ENCODE measurements at regions not wholly inside any gene's neighbourhood (a gene's known extent, or its start where the extent isn't known, plus 50 kb on each side); places are given as distances from the start of the nearest gene placed in this dataset.

DNA sequence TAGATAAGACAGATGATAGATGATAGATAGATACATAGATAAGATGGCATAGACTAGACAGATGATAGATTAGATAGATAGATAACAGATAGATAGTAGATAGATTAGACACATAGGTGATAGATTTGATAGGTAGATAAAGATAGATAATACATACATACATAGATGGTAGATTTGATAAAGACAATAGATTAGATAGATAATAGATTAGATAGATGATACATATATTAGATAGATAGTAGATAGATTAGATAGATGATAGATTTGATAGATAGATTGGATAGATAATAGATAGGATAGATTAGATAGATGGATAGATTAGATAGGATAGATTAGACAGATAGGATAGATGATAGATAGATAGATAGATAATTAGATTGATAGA, 327.6 kb downstream of the BRD1 start:
- TF ChIP-seq, protein P1, sequence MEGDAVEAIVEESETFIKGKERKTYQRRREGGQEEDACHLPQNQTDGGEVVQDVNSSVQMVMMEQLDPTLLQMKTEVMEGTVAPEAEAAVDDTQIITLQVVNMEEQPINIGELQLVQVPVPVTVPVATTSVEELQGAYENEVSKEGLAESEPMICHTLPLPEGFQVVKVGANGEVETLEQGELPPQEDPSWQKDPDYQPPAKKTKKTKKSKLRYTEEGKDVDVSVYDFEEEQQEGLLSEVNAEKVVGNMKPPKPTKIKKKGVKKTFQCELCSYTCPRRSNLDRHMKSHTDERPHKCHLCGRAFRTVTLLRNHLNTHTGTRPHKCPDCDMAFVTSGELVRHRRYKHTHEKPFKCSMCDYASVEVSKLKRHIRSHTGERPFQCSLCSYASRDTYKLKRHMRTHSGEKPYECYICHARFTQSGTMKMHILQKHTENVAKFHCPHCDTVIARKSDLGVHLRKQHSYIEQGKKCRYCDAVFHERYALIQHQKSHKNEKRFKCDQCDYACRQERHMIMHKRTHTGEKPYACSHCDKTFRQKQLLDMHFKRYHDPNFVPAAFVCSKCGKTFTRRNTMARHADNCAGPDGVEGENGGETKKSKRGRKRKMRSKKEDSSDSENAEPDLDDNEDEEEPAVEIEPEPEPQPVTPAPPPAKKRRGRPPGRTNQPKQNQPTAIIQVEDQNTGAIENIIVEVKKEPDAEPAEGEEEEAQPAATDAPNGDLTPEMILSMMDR (IDR thresholded peaks at IDR 0.05; ENCODE audit: insufficient read depth, low read length, severe bottlenecking), result no peak
- DNase-seq (ENCODE audit: low read depth), result no peak
- H3K36me3 ChIP-seq (ENCODE audit: control insufficient read depth, insufficient read depth, low read length), result no peaks in the 10 kb centered on the region
- FAIRE-seq, result no peak
- no peaks in the 10 kb centered on the region for H3K27me3 ChIP-seq (ENCODE audit: control insufficient read depth, insufficient read depth, low read length)
- H3K4me3 ChIP-seq (ENCODE audit: low read depth, low read length), result no peak overlapping the region

DNA sequence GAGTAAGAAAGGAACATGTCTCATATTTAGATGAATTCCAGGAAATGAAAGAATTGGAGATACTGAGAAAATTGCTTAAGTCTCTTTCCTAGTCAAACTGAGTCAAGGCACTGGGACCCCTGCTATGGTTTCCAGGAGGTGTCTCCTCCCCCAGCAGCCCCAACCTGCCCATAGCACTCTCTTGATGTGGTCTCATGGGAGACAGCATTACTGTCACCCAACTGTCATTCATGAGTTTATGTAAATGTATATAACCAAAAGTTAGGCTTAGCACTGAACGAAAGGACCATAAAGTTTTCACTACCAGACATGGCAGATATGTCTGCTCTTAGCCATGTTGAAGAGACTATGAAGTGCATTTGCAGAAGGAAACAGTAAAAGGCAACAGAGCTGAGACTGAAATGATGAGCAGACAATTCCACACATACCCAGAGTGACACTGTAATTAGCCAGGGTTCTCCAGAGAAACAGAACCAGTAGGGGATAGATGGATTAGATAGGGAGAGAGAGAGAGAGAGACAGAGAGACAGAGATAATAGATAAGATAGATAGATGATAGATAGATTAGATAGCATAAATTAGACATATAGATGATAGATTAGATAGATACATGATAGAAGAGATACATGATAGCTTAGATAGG, 328.1 kb downstream of the BRD1 start:
- Histone ChIP-seq H3K36me3 (ENCODE audit: control insufficient read depth, insufficient read depth, low read length) (no peaks in the 10 kb centered on the region), H3K27me3 (ENCODE audit: control insufficient read depth, insufficient read depth, low read length) (no peaks in the 10 kb centered on the region), H3K4me3 (ENCODE audit: low read depth, low read length) (no peak overlapping the region)
- TF ChIP-seq, protein P1 (IDR thresholded peaks at IDR 0.05; ENCODE audit: insufficient read depth, low read length, severe bottlenecking), result no peak
- no peak for FAIRE-seq
- DNase-seq (ENCODE audit: low read depth), result no peak

DNA sequence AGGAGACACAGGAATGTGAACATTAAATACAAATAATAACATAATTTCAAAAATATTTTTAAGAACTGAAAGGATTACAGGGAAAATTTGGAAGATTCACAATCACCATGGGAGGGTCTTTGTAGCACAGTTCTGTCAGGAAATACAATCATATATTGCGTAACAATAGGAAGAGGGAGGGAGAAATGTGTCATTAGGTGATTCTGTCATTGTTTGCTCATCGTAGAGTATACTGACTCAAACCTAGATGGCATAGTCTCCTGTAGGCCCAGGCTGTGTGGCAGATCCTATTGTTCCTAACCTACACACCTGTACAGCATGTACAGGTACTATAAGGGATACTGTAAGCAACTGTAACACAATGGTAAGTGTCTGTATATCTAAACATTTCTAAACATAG, 330.4 kb downstream of the BRD1 start:
- DNase-seq (ENCODE audit: low read depth), result peak; percentile 23
- FAIRE-seq, result no peak
- no peaks in the 10 kb centered on the region for H3K36me3 ChIP-seq (ENCODE audit: control insufficient read depth, insufficient read depth, low read length)
- TF ChIP-seq, protein P1 (IDR thresholded peaks at IDR 0.05; ENCODE audit: insufficient read depth, low read length, severe bottlenecking), result no peak
- H3K4me3 ChIP-seq (ENCODE audit: low read depth, low read length), result no peak overlapping the region
- no peaks in the 10 kb centered on the region for H3K27me3 ChIP-seq (ENCODE audit: control insufficient read depth, insufficient read depth, low read length)

DNA sequence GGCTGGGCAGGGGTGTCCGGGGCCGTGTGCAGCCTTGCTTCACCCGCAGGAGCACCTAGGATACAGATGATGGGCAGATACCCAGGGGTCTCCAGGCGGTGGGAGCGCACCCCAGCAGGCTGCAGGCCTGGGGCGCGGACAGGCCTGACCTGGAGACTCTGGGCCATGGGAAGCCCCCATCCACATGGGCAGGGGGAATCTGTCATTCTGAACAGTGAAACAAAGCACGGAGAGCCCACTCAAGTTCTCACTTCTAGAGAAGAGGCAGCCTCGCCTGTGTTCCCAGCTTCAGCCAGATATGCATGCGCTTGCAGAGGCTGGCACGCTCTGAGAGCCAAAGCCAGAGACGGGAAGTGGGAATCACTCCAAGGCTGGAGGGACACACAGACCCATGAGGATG, 333.1 kb downstream of the BRD1 start:
- no peak for FAIRE-seq
- DNase-seq (ENCODE audit: low read depth), result no peak
- TF ChIP-seq, protein P1 (IDR thresholded peaks at IDR 0.05; ENCODE audit: insufficient read depth, low read length, severe bottlenecking), result no peak
- Histone ChIP-seq H3K4me3 (ENCODE audit: low read depth, low read length) (no peak overlapping the region), H3K36me3 (ENCODE audit: control insufficient read depth, insufficient read depth, low read length) (no peaks in the 10 kb centered on the region), H3K27me3 (ENCODE audit: control insufficient read depth, insufficient read depth, low read length) (no peaks in the 10 kb centered on the region)

DNA sequence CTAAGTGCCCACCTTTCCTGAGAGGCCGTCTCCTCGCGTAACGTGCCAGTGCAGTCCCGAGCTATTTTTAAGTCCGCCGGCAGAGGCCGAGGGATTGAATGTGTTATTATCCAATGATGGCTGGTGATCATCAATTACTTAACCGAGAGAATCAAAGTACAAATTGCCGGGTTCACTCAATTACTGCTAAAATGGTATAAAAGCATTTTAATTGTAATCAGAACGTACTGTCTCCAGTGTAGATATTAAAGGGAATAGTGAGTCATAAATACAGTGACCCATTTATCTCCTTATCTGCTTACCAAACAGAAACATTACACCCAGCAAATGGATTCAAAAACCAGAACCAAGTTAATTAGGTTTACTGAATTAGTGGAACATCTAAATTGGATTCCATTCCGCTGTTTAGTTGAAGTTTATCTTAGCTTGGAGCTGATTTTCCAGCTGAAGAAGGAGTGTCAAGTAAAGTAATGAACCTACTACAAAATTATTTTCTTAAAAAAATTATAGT, 334.9 kb downstream of the BRD1 start:
- DNase-seq (ENCODE audit: low read depth) (no peak), FAIRE-seq (no peak)
- TF ChIP-seq, protein P1 (IDR thresholded peaks at IDR 0.05; ENCODE audit: insufficient read depth, low read length, severe bottlenecking), result no peak
- H3K27me3 ChIP-seq (ENCODE audit: control insufficient read depth, insufficient read depth, low read length), result no peaks in the 10 kb centered on the region
- no peak overlapping the region for H3K4me3 ChIP-seq (ENCODE audit: low read depth, low read length)
- no peaks in the 10 kb centered on the region for H3K36me3 ChIP-seq (ENCODE audit: control insufficient read depth, insufficient read depth, low read length)

DNA sequence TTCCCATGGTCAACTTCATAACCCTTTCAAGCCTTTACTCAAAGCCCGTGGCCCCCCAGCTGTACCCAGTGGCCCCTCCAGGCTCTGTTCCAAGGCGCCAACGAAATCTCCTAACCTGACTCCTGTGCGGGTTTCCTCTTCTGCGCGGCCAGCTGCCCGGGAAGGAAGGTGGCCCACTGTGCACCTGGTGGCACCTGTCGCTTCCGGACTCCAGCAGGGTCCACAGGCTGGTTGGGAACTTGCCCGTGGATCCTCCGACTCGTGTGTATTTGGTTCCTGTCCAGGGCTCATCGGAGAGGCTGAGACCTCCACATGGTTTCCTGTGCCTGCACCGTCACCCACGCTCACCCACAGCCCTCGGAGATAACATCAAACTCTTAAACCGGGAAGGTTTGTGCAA, 335.4 kb downstream of the BRD1 start:
- H3K36me3 ChIP-seq (ENCODE audit: control insufficient read depth, insufficient read depth, low read length), result no peaks in the 10 kb centered on the region
- TF ChIP-seq, protein P1 (IDR thresholded peaks at IDR 0.05; ENCODE audit: insufficient read depth, low read length, severe bottlenecking), result no peak
- H3K27me3 ChIP-seq (ENCODE audit: control insufficient read depth, insufficient read depth, low read length), result no peaks in the 10 kb centered on the region
- FAIRE-seq (no peak), DNase-seq (ENCODE audit: low read depth) (no peak)
- no peak overlapping the region for H3K4me3 ChIP-seq (ENCODE audit: low read depth, low read length)

Measured in bronchial epithelial cell (primary cell).